Skeletal muscle cell (primary cell): ENCODE measurements at regions not wholly inside any gene's neighbourhood (a gene's known extent, or its start where the extent isn't known, plus 50 kb on each side); places are given as distances from the start of the nearest gene placed in this dataset.
"Not testable (repeated sequence)": the region's sequence is repeated elsewhere in the genome, so short reads cannot be mapped to it uniquely, and the experiment has no call there.

ENCODE experiments used
- DNase-seq: peaks from one replicate; pipeline ENCODE4 v3.0.0-alpha.2; 2010; ENCODE audit warnings: low read depth
- H3K4me3 ChIP-seq: 2 replicates; pipeline ENCODE4 v1.5.1; 2011; ENCODE audit warnings: low read depth, mild to moderate bottlenecking, control low read depth, low read length, moderate library complexity

GRCh38 chr4:138826754-138827153 lies 188.8 kb upstream of the NOCT start:
- DNase-seq = no peak
- H3K4me3 ChIP-seq = no peak overlapping the region

DNA sequence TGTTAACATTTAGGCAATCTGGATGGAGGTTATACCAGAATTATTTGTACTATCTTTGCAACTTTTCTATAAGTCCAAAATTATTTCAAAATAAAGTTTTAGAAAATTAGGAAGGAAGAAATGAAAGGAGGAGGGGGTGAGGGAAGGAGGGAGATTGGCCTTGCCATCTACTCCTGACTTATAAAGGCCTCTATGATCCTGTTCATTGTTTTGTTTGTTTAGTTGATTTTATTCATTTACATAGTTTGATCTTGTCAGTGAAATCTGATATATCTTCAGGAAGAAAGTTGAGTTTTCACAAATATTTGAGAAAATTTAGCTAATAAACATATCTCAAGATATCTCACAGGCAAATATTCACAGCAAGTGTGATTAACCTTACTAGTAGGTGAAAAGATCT lies 189.3 kb upstream of the NOCT start:
- no peak for DNase-seq
- H3K4me3 ChIP-seq = no peak overlapping the region

DNA sequence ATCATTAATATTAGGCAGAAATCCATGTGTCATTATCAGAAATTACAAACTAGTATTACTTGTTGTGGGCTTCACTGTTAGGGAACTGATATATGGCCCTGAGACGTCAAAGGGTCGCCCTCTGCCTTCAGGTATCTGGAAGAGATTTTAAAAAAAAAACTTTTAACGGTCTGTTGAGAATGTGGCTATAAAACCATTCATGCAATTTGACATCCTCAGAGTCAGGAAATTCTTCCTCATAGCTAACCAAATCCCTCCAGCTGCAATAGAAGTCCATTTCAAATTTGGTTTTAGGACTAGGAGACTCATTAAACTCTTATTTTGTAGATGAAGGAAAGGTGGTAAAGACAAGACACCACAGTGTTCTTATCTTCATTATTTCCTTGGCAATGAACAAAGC lies 194.2 kb upstream of the NOCT start:
- no peak overlapping the region for H3K4me3 ChIP-seq
- DNase-seq = no peak

DNA sequence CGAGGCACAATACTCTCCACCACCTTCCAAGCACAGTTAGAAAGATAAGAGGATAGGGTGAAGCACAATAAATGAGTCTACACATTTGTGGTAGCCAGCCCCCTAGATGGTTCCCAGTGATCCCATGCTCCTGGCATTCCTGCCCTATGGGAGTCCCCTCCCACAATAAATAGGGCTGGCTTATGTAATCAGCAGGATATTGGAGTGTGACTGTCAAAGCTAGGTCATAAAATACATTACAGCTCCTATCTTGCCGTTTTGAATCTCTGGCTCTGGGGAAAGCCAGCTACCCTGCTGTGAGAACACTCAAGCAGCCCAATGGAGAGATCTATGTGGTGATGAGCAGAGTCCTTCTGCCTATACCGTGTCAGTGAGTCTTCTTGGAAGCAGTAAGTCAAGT lies 198.7 kb upstream of the NOCT start:
- DNase-seq = no peak
- H3K4me3 ChIP-seq = no peak overlapping the region

- no peak overlapping the region for H3K4me3 ChIP-seq
- no peak for DNase-seq
Observed at GRCh38 chr4:138815811-138816210, 199.8 kb upstream of the NOCT start.

DNA sequence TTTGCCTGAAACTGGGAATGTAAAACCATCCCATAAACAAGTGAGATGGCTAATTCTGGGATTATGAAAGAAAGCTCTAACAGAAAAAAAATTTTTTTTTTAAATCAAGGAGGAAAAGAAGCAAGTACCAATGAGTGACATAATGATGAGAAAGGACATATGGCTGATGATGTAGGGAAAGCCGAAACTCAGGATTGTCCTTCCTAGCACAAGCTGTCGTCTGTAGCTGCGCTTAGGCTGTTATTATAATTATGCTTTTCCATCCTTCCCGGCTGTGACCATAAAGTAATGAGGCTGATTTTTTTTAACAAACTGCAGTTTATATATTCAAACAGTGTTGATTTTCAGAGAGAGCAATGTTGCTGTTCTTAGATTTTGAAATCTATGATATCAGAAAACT lies 209.8 kb upstream of the NOCT start:
- no peak for DNase-seq
- no peak overlapping the region for H3K4me3 ChIP-seq

- no peak for DNase-seq
- H3K4me3 ChIP-seq = no peak overlapping the region
Observed at GRCh38 chr4:138804711-138805110, 210.9 kb upstream of the NOCT start.

GRCh38 chr4:138803051-138803450 lies 212.5 kb upstream of the NOCT start:
- no peak for DNase-seq
- H3K4me3 ChIP-seq = no peak overlapping the region

DNA sequence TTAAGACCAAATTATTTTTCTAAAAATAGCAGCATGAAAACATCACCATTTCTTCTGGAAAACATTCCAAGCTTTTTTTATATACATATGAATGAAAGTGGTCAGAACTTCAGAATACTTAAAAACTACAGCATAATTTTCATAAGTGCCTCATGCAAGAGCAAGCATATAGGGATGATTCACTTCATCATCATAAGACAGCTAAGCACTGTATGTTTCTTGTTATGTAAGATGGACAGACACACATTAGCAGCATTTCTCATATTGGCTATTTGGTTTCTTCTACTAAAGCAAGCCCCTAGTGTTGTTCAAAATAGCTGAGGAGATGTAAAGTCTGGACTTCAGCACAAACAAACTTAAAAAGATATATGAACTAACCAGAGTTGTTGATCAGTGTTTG lies 213.1 kb upstream of the NOCT start:
- no peak overlapping the region for H3K4me3 ChIP-seq
- no peak for DNase-seq

- no peak overlapping the region for H3K4me3 ChIP-seq
- no peak for DNase-seq
Observed at GRCh38 chr4:138800421-138800820, 215.2 kb upstream of the NOCT start.

DNA sequence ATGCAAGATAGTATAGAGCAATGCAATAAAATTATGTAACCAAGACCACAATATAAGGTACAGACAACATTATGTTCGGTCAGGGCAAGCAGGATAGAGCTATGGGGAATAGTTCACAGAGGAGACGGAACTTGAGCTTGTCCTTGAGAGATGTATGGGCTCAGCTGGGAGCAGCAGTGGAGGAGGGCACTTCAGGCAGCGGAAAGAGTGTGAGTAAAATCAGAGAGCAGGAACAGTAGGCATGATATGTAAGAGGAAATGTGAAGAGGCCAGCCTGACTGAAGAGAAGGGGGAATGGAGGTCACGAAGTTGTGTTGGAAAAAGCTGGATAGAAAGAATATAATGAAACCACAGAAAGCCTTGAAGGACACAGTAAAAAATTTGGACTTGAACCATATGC lies 217.2 kb upstream of the NOCT start:
- DNase-seq = no peak
- H3K4me3 ChIP-seq = no peak overlapping the region

- H3K4me3 ChIP-seq = no peak overlapping the region
Observed at GRCh38 chr4:138797646-138798045, 217.9 kb upstream of the NOCT start.

DNA sequence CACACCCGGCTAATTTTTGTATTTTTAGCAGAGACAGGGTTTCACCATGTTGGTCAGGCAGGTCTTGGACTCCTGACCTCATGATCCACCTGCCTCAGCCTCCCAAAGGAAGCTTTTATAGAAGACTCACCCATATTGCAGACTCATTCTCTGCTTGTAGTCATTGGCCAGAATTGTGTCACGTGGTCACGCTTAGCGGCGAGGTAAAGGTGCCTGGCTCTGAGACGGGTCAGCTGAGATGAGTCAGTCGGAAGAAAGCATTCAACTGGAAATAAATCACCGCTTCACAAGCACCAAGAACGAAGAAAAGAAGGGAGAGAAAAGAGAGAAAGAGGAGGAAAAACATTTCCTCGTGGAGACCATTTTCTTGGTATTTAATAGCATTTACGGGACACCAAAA lies 218.8 kb upstream of the NOCT start:
- H3K4me3 ChIP-seq = no peak overlapping the region
- no peak for DNase-seq

More at GRCh38 chr4:138797646-138798045, 217.9 kb upstream of the NOCT start:
- DNase-seq = no peak

GRCh38 chr4:138790706-138791340 lies 224.8 kb upstream of the NOCT start:
- DNase-seq = no peak
- no peak overlapping the region for H3K4me3 ChIP-seq

DNA sequence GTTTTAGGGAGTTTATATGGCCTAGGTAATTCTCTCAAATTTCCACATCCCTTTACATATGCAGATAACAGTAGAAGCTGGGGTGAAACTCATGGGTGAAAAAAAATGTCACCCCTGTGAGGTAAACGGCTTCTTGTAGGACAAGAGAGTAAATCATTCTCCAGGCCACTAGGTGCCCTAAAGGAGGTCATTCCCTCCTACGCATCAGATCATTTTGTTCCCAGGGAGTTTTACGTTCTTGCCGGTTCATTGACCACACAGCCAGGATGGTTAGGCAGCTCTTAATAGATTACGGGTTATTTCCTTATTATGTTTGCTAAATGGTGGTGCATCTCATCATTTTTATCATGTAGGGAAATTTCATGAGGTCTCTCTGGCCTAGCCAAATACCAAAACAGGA lies 225.8 kb upstream of the NOCT start:
- no peak for DNase-seq
- no peak overlapping the region for H3K4me3 ChIP-seq

- H3K4me3 ChIP-seq = no peak overlapping the region
- DNase-seq = no peak
Observed at GRCh38 chr4:138788857-138789256, 226.7 kb upstream of the NOCT start.

- no peak for DNase-seq
- H3K4me3 ChIP-seq = no peak overlapping the region
Observed at GRCh38 chr4:138788267-138788790, 227.3 kb upstream of the NOCT start.

GRCh38 chr4:138779761-138780160 lies 235.8 kb upstream of the NOCT start:
- not testable (repeated sequence) for H3K4me3 ChIP-seq, DNase-seq

DNA sequence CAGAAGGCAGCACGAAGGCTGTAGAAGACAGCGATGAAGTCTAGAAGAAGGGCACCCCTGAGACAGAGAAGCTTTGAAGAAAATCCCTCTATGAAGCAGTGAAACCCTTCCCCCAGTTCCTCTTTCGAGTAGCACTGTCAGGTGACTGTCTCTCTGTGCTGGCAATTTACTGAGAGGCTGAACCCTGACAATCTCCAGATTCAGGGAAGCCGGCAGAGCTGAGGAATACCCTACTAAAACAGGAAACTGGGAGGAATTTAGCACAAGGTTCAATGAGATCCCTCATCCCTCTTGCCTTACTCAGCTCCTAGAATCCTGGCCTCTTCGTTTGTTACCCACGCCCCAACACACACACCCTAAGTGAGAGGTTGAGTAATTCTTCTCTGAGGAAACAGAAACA lies 239.7 kb upstream of the NOCT start:
- DNase-seq = no peak
- H3K4me3 ChIP-seq = no peak overlapping the region

GRCh38 chr4:138775489-138775888 lies 240.1 kb upstream of the NOCT start:
- no peak for DNase-seq

GRCh38 chr4:138774940-138775339 lies 240.6 kb upstream of the NOCT start:
- DNase-seq = no peak
- no peak overlapping the region for H3K4me3 ChIP-seq

More at GRCh38 chr4:138775489-138775888, 240.1 kb upstream of the NOCT start:
- H3K4me3 ChIP-seq = no peak overlapping the region

DNA sequence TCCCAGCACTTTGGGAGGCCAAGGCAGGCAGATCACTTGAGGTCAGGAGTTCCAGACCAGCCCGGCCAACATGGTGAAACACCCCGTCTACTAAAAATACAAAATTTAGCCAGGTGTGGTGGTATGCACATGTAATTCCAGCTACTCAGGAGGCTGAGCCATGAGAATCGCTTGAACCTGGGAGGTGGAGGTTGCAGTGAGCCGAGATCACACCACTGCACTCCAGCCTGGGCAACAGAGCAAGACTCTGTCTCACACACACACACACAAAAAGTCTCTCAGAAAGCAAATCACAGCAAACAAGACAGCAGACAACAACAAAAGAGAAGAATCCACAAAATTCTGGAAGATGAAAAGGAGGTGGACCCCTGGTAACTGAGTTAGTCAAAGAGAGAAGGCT lies 241.5 kb upstream of the NOCT start:
- H3K4me3 ChIP-seq, DNase-seq: not testable (repeated sequence)
